Stimulated activated effector memory CD8-positive, alpha-beta T cell treated with anti-CD3 and anti-CD28 coated beads, Interleukin-12 subunit alpha, Interleukin-12 subunit beta, amount 100 ng/mL, for 72 hours (primary cell): ENCODE measurements at regions not wholly inside any gene's neighbourhood (a gene's known extent, or its start where the extent isn't known, plus 50 kb on each side); places are given as distances from the start of the nearest gene placed in this dataset.

Experiments
- ATAC-seq: fragments of 150-1000 bp; cut with Tn5 transposase; 2 replicates; pipeline ENCODE4 v1.10.0; 2021
- DNase-seq, 2 donors: peaks; one replicate each; pipeline ENCODE4 v3.0.0; 2021 to 2022; ENCODE audit warnings: low spot score in 2 of 2
- H3K27ac Mint-ChIP-seq: one replicate; pipeline ENCODE4 v1.8.0; 2022; ENCODE audit warnings: mild to moderate bottlenecking, mixed read lengths
- H3K36me3 Mint-ChIP-seq: one replicate; pipeline ENCODE4 v1.8.0; 2022; ENCODE audit warnings: mild to moderate bottlenecking, mixed read lengths
- H3K4me1 Mint-ChIP-seq: one replicate; pipeline ENCODE4 v1.8.0; 2022; ENCODE audit warnings: mixed read lengths
- H3K4me3 Mint-ChIP-seq: one replicate; pipeline ENCODE4 v1.8.0; 2022; ENCODE audit warnings: mild to moderate bottlenecking, mixed read lengths
- H3K9me3 Mint-ChIP-seq: one replicate; pipeline ENCODE4 v1.8.0; 2022; ENCODE audit warnings: mixed read lengths

GRCh38 chr20:40333591-40333990 lies 355.4 kb downstream of the MAFB start:
- DNase-seq (no peak), ATAC-seq (no peak)
- Mint-ChIP-seq H3K27ac (no peak overlapping the region), H3K4me3 (no peak overlapping the region), H3K36me3 (no peaks in the 10 kb centered on the region), H3K4me1 (no peaks in the 10 kb centered on the region), H3K9me3 (no peaks in the 10 kb centered on the region)

- Mint-ChIP-seq H3K27ac (no peak overlapping the region), H3K4me3 (no peak overlapping the region), H3K4me1 (no peaks in the 10 kb centered on the region)
Measured at GRCh38 chr20:40331807-40332560, 357.1 kb downstream of the MAFB start.

GRCh38 chr20:40331249-40331648 lies 357.8 kb downstream of the MAFB start:
- Mint-ChIP-seq H3K4me1 (no peaks in the 10 kb centered on the region), H3K4me3 (no peak overlapping the region), H3K27ac (no peak overlapping the region), H3K9me3 (peaks cover 3% of the 10 kb centered on the region), H3K36me3 (no peaks in the 10 kb centered on the region)
- ATAC-seq (no peak), DNase-seq (no peak)

More at GRCh38 chr20:40331807-40332560, 357.1 kb downstream of the MAFB start:
- ATAC-seq (no peak), DNase-seq (no peak)
- peaks cover 3% of the 10 kb centered on the region for H3K9me3 Mint-ChIP-seq
- H3K36me3 Mint-ChIP-seq, result no peaks in the 10 kb centered on the region

GRCh38 chr20:40329321-40329720 lies 359.7 kb downstream of the MAFB start:
- DNase-seq, result no peak
- H3K4me1 Mint-ChIP-seq, result no peaks in the 10 kb centered on the region

GRCh38 chr20:40326784-40327183 lies 362.3 kb downstream of the MAFB start:
- DNase-seq, result no peak
- Mint-ChIP-seq H3K4me1 (no peaks in the 10 kb centered on the region), H3K36me3 (no peaks in the 10 kb centered on the region), H3K9me3 (peaks cover 3% of the 10 kb centered on the region), H3K27ac (no peak overlapping the region), H3K4me3 (no peak overlapping the region)
- ATAC-seq, result no peak

More at GRCh38 chr20:40329321-40329720, 359.7 kb downstream of the MAFB start:
- Mint-ChIP-seq H3K27ac (no peak overlapping the region), H3K36me3 (no peaks in the 10 kb centered on the region), H3K4me3 (no peak overlapping the region), H3K9me3 (peaks cover 3% of the 10 kb centered on the region)
- no peak for ATAC-seq

- Mint-ChIP-seq H3K4me3 (no peak overlapping the region), H3K9me3 (peaks cover 3% of the 10 kb centered on the region), H3K36me3 (no peaks in the 10 kb centered on the region), H3K27ac (no peak overlapping the region), H3K4me1 (no peaks in the 10 kb centered on the region)
- no peak for ATAC-seq
- no peak for DNase-seq
Measured at GRCh38 chr20:40325006-40325568, 363.9 kb downstream of the MAFB start.

- no peak overlapping the region for H3K4me3 Mint-ChIP-seq
- no peaks in the 10 kb centered on the region for H3K4me1 Mint-ChIP-seq
- no peaks in the 10 kb centered on the region for H3K36me3 Mint-ChIP-seq
- ATAC-seq (no peak), DNase-seq (no peak)
- no peak overlapping the region for H3K27ac Mint-ChIP-seq
- peaks cover 3% of the 10 kb centered on the region for H3K9me3 Mint-ChIP-seq
Measured at GRCh38 chr20:40323361-40323794, 365.7 kb downstream of the MAFB start.

- Mint-ChIP-seq H3K9me3 (peaks cover under 1% of the 10 kb centered on the region), H3K27ac (no peak overlapping the region), H3K36me3 (no peaks in the 10 kb centered on the region), H3K4me3 (no peak overlapping the region), H3K4me1 (no peaks in the 10 kb centered on the region)
- DNase-seq (no peak), ATAC-seq (no peak)
Measured at GRCh38 chr20:40322941-40323340, 366.1 kb downstream of the MAFB start.

- Mint-ChIP-seq H3K4me3 (no peak overlapping the region), H3K36me3 (no peaks in the 10 kb centered on the region), H3K9me3 (no peaks in the 10 kb centered on the region), H3K4me1 (no peaks in the 10 kb centered on the region), H3K27ac (no peak overlapping the region)
- no peak for ATAC-seq
- DNase-seq, result no peak
Measured at GRCh38 chr20:40320517-40321011, 368.5 kb downstream of the MAFB start.

- no peaks in the 10 kb centered on the region for H3K36me3 Mint-ChIP-seq
- no peaks in the 10 kb centered on the region for H3K9me3 Mint-ChIP-seq
- H3K27ac Mint-ChIP-seq, result no peak overlapping the region
- ATAC-seq, result no peak
- no peak overlapping the region for H3K4me3 Mint-ChIP-seq
- H3K4me1 Mint-ChIP-seq, result no peaks in the 10 kb centered on the region
- no peak for DNase-seq
Measured at GRCh38 chr20:40319741-40320516, 369.1 kb downstream of the MAFB start.

GRCh38 chr20:40319056-40319455 lies 370.0 kb downstream of the MAFB start:
- H3K4me3 Mint-ChIP-seq, result no peak overlapping the region
- no peaks in the 10 kb centered on the region for H3K4me1 Mint-ChIP-seq
- ATAC-seq, result no peak
- DNase-seq, result no peak
- H3K9me3 Mint-ChIP-seq, result no peaks in the 10 kb centered on the region
- H3K36me3 Mint-ChIP-seq, result no peaks in the 10 kb centered on the region
- H3K27ac Mint-ChIP-seq, result no peak overlapping the region

GRCh38 chr20:40317156-40317790 lies 371.8 kb downstream of the MAFB start:
- ATAC-seq (no peak), DNase-seq (no peak)
- H3K4me1 Mint-ChIP-seq, result no peaks in the 10 kb centered on the region
- no peak overlapping the region for H3K4me3 Mint-ChIP-seq
- peaks cover 3% of the 10 kb centered on the region for H3K9me3 Mint-ChIP-seq
- H3K27ac Mint-ChIP-seq, result no peak overlapping the region
- H3K36me3 Mint-ChIP-seq, result no peaks in the 10 kb centered on the region

- no peak overlapping the region for H3K27ac Mint-ChIP-seq
- DNase-seq (no peak), ATAC-seq (no peak)
- H3K4me1 Mint-ChIP-seq, result no peaks in the 10 kb centered on the region
- peaks cover 3% of the 10 kb centered on the region for H3K9me3 Mint-ChIP-seq
- no peaks in the 10 kb centered on the region for H3K36me3 Mint-ChIP-seq
- no peak overlapping the region for H3K4me3 Mint-ChIP-seq
Measured at GRCh38 chr20:40314278-40314677, 374.8 kb downstream of the MAFB start.

GRCh38 chr20:40313730-40314129 lies 375.3 kb downstream of the MAFB start:
- H3K27ac Mint-ChIP-seq, result no peak overlapping the region
- peaks cover 3% of the 10 kb centered on the region for H3K9me3 Mint-ChIP-seq
- DNase-seq (no peak), ATAC-seq (no peak)
- H3K4me1 Mint-ChIP-seq, result no peaks in the 10 kb centered on the region
- no peaks in the 10 kb centered on the region for H3K36me3 Mint-ChIP-seq
- no peak overlapping the region for H3K4me3 Mint-ChIP-seq

GRCh38 chr20:40309731-40310130 lies 379.3 kb downstream of the MAFB start:
- ATAC-seq (no peak), DNase-seq (no peak)
- peaks cover 3% of the 10 kb centered on the region for H3K9me3 Mint-ChIP-seq

More at GRCh38 chr20:40309731-40310130, 379.3 kb downstream of the MAFB start:
- H3K4me1 Mint-ChIP-seq, result no peaks in the 10 kb centered on the region
- no peaks in the 10 kb centered on the region for H3K36me3 Mint-ChIP-seq
- no peak overlapping the region for H3K27ac Mint-ChIP-seq
- H3K4me3 Mint-ChIP-seq, result no peak overlapping the region
